Karpas-422 (cell line): ENCODE measurements at regions not wholly inside any gene's neighbourhood (a gene's known extent, or its start where the extent isn't known, plus 50 kb on each side); places are given as distances from the start of the nearest gene placed in this dataset.

Experiments used
- DNase-seq: peaks from one replicate; pipeline ENCODE4 v3.0.0-alpha.2; 2015
- H2AFZ ChIP-seq: fragments of 200-600 bp; sonication (generic); 2 replicates; pipeline ENCODE4 v1.6.1; 2014; ENCODE audit warnings: antibody characterized with exemption, low read length, mixed read lengths
- H3K27ac ChIP-seq: fragments of 200-600 bp; sonication (generic); 2 replicates; pipeline ENCODE4 v1.5.1; 2014; ENCODE audit warnings: mild to moderate bottlenecking, low read length, moderate library complexity
- H3K27me3 ChIP-seq: fragments of 200-600 bp; sonication (generic); 2 replicates; pipeline ENCODE4 v1.6.1; 2014; ENCODE audit warnings: low read length, mixed read lengths
- H3K36me3 ChIP-seq: fragments of 200-600 bp; sonication (generic); 2 replicates; pipeline ENCODE4 v1.6.1; 2014; ENCODE audit warnings: low read length, mixed read lengths; ENCODE audit not compliant: insufficient read depth
- H3K4me1 ChIP-seq: fragments of 200-600 bp; sonication (generic); 2 replicates; pipeline ENCODE4 v1.6.1; 2014; ENCODE audit warnings: mild to moderate bottlenecking, low read length, mixed read lengths
- H3K4me2 ChIP-seq: fragments of 200-600 bp; sonication (generic); 2 replicates; pipeline ENCODE4 v1.6.1; 2014; ENCODE audit warnings: low read length, low read depth, mild to moderate bottlenecking; ENCODE audit not compliant: poor library complexity, severe bottlenecking
- H3K4me3 ChIP-seq: fragments of 200-600 bp; sonication (generic); 2 replicates; pipeline ENCODE4 v1.5.1; 2014; ENCODE audit warnings: mild to moderate bottlenecking, antibody characterized with exemption, low read length, mixed read lengths
- H3K79me2 ChIP-seq: fragments of 200-600 bp; sonication (generic); 2 replicates; pipeline ENCODE4 v1.6.1; 2014; ENCODE audit warnings: mild to moderate bottlenecking, low read length, mixed read lengths
- H3K9ac ChIP-seq: fragments of 200-600 bp; sonication (generic); 2 replicates; pipeline ENCODE4 v1.6.0; 2014; ENCODE audit warnings: low read length
- H3K9me2 ChIP-seq: fragments of 200-600 bp; sonication (generic), shearing (Covaris generic); replicated peaks from 2 replicates; pipeline ENCODE4 v1.6.0; 2014; ENCODE audit warnings: mild to moderate bottlenecking, low read length, moderate library complexity; ENCODE audit not compliant: insufficient read depth
- H3K9me3 ChIP-seq: fragments of 300-700, 200-600 bp; sonication (generic); 2 replicates; pipeline ENCODE4 v1.6.1; 2014; ENCODE audit warnings: low read length, mixed read lengths
- H4K20me1 ChIP-seq: fragments of 200-600 bp; sonication (generic); 2 replicates; pipeline ENCODE4 v1.6.1; 2014; ENCODE audit warnings: mild to moderate bottlenecking, antibody characterized with exemption, low read length, low read depth; ENCODE audit not compliant: insufficient read depth

- H3K27ac ChIP-seq, result no peak overlapping the region
- no peaks in the 10 kb centered on the region for H4K20me1 ChIP-seq
- H3K4me2 ChIP-seq, result no peak overlapping the region
- no peaks in the 10 kb centered on the region for H3K9me2 ChIP-seq
- H3K9ac ChIP-seq, result no peak overlapping the region
- H3K9me3 ChIP-seq, result peaks cover 21% of the 10 kb centered on the region
- no peaks in the 10 kb centered on the region for H3K27me3 ChIP-seq
- H3K4me3 ChIP-seq, result no peak overlapping the region
- no peak overlapping the region for H2AFZ ChIP-seq
- H3K79me2 ChIP-seq, result no peaks in the 10 kb centered on the region
- no peaks in the 10 kb centered on the region for H3K4me1 ChIP-seq
- H3K36me3 ChIP-seq, result no peaks in the 10 kb centered on the region
- no peak for DNase-seq
These were observed 1146.9 kb downstream of the OLFM4 start for GRCh38 chr13:54175466-54175865.

GRCh38 chr13:54177466-54177865 is 1148.9 kb downstream of the OLFM4 start:
- H3K27ac ChIP-seq, result no peak overlapping the region
- no peak overlapping the region for H3K4me2 ChIP-seq
- H4K20me1 ChIP-seq, result no peaks in the 10 kb centered on the region
- no peak overlapping the region for H2AFZ ChIP-seq
- no peaks in the 10 kb centered on the region for H3K27me3 ChIP-seq
- no peak for DNase-seq
- no peak overlapping the region for H3K9ac ChIP-seq
- H3K4me3 ChIP-seq, result no peak overlapping the region
- H3K36me3 ChIP-seq, result no peaks in the 10 kb centered on the region
- no peaks in the 10 kb centered on the region for H3K79me2 ChIP-seq
- peaks cover 11% of the 10 kb centered on the region for H3K9me3 ChIP-seq
- H3K9me2 ChIP-seq, result no peaks in the 10 kb centered on the region
- no peaks in the 10 kb centered on the region for H3K4me1 ChIP-seq

DNA sequence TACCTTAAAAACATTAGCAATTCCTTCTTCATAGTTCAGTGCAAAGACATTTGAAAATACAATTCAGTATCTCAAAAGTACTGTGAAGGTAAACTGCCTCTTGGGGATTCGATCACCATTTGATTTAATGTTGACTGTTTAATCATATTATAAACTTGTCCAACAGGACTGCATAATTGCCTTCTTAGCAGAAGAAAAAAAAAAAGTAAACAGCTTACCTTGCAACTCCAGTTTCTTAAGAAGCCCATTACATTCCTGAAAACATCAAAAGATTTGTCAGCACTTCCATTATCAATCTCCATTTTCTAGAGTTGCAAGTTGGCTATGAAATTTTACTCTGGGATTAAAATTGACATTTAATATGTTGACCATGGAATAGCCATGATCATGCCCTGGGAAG is 1154.6 kb downstream of the OLFM4 start:
- H3K27me3 ChIP-seq, result no peaks in the 10 kb centered on the region
- H4K20me1 ChIP-seq, result no peaks in the 10 kb centered on the region
- no peaks in the 10 kb centered on the region for H3K79me2 ChIP-seq
- H2AFZ ChIP-seq, result no peak overlapping the region
- H3K4me3 ChIP-seq, result no peak overlapping the region
- no peak overlapping the region for H3K9ac ChIP-seq
- no peaks in the 10 kb centered on the region for H3K36me3 ChIP-seq
- no peak overlapping the region for H3K4me2 ChIP-seq
- no peaks in the 10 kb centered on the region for H3K4me1 ChIP-seq
- H3K27ac ChIP-seq, result no peak overlapping the region
- H3K9me2 ChIP-seq, result no peaks in the 10 kb centered on the region
- no peak for DNase-seq
- peaks cover 6% of the 10 kb centered on the region for H3K9me3 ChIP-seq

DNA sequence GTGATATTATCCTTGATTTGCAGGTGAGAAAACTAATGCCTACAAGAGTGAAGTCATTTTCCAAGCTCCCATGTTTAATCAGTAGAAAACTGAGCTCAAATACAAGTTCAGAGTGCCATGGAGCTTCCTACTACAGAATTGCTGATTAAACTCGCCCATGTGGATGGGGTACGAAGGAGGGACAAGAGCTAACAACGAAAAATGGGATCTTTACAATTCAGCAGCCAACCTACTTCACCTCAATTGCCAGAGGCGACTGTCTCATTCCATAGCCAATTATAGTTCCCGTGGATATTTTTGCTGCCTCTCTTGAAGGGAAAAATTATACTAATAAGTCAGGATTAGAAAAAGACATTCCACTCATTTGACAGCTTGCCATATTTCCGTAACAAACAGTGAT is 1155.1 kb downstream of the OLFM4 start:
- Histone ChIP-seq H3K27me3 (no peaks in the 10 kb centered on the region), H3K79me2 (no peaks in the 10 kb centered on the region), H3K36me3 (no peaks in the 10 kb centered on the region), H3K9me3 (peaks cover 10% of the 10 kb centered on the region), H3K4me2 (no peak overlapping the region), H3K9me2 (no peaks in the 10 kb centered on the region), H3K4me1 (no peaks in the 10 kb centered on the region), H3K9ac (no peak overlapping the region), H3K4me3 (no peak overlapping the region), H4K20me1 (no peaks in the 10 kb centered on the region), H3K27ac (no peak overlapping the region), H2AFZ (no peak overlapping the region)
- no peak for DNase-seq

- H4K20me1 ChIP-seq, result no peaks in the 10 kb centered on the region
- no peaks in the 10 kb centered on the region for H3K79me2 ChIP-seq
- no peaks in the 10 kb centered on the region for H3K9me2 ChIP-seq
- H3K4me2 ChIP-seq, result no peak overlapping the region
- H2AFZ ChIP-seq, result no peak overlapping the region
- H3K36me3 ChIP-seq, result no peaks in the 10 kb centered on the region
- no peak overlapping the region for H3K27ac ChIP-seq
- H3K27me3 ChIP-seq, result no peaks in the 10 kb centered on the region
- no peak for DNase-seq
- peaks cover 12% of the 10 kb centered on the region for H3K9me3 ChIP-seq
- no peak overlapping the region for H3K9ac ChIP-seq
- H3K4me3 ChIP-seq, result no peak overlapping the region
- H3K4me1 ChIP-seq, result no peaks in the 10 kb centered on the region
These were observed 1156.0 kb downstream of the OLFM4 start for GRCh38 chr13:54184576-54184975.

GRCh38 chr13:54185101-54185500 is 1156.5 kb downstream of the OLFM4 start:
- peaks cover 17% of the 10 kb centered on the region for H3K9me3 ChIP-seq
- no peak for DNase-seq
- no peak overlapping the region for H3K4me2 ChIP-seq

DNA sequence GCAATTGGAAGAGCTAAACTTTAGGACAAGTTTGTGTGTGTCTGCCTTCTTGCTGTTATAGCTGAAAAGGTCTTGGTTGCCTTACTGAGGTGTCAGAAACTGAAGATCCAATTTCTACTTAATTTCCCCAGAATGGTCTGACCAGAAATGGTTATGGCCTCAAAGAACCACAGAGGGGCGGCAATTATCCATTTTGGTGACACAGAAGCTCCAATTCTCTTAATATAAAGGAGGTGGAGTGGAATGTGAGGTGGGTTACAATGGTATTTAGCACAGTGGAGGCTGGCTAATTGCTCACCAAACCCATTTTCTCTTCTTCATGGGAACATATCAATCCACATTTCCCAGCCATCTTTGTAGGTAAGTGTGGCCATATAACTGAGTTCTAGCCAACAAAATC is 1157.2 kb downstream of the OLFM4 start:
- Histone ChIP-seq H3K4me2 (no peak overlapping the region), H2AFZ (no peak overlapping the region), H3K27ac (no peak overlapping the region), H3K27me3 (no peaks in the 10 kb centered on the region), H3K9me2 (no peaks in the 10 kb centered on the region), H3K9ac (no peak overlapping the region), H3K36me3 (no peaks in the 10 kb centered on the region), H3K4me1 (no peaks in the 10 kb centered on the region), H3K9me3 (peaks cover 21% of the 10 kb centered on the region), H4K20me1 (no peaks in the 10 kb centered on the region), H3K4me3 (no peak overlapping the region), H3K79me2 (no peaks in the 10 kb centered on the region)
- DNase-seq, result peak; percentile 49

More at GRCh38 chr13:54185101-54185500, 1156.5 kb downstream of the OLFM4 start:
- no peaks in the 10 kb centered on the region for H3K9me2 ChIP-seq
- H3K9ac ChIP-seq, result no peak overlapping the region
- H3K27me3 ChIP-seq, result no peaks in the 10 kb centered on the region
- no peaks in the 10 kb centered on the region for H3K36me3 ChIP-seq
- no peaks in the 10 kb centered on the region for H3K4me1 ChIP-seq
- H3K79me2 ChIP-seq, result no peaks in the 10 kb centered on the region
- no peak overlapping the region for H3K27ac ChIP-seq
- no peak overlapping the region for H2AFZ ChIP-seq
- no peak overlapping the region for H3K4me3 ChIP-seq
- no peaks in the 10 kb centered on the region for H4K20me1 ChIP-seq

GRCh38 chr13:54187461-54187860 is 1158.8 kb downstream of the OLFM4 start:
- Histone ChIP-seq H3K27me3 (no peaks in the 10 kb centered on the region), H2AFZ (no peak overlapping the region), H3K9me3 (peaks cover 24% of the 10 kb centered on the region), H3K9me2 (no peaks in the 10 kb centered on the region), H3K79me2 (no peaks in the 10 kb centered on the region), H3K4me2 (no peak overlapping the region), H4K20me1 (no peaks in the 10 kb centered on the region), H3K9ac (no peak overlapping the region), H3K4me3 (no peak overlapping the region), H3K27ac (no peak overlapping the region), H3K36me3 (no peaks in the 10 kb centered on the region), H3K4me1 (no peaks in the 10 kb centered on the region)
- DNase-seq, result no peak
